ENCODE measurements at regions not wholly inside any gene's neighbourhood (a gene's known extent, or its start where the extent isn't known, plus 50 kb on each side); places are given as distances from the start of the nearest gene placed in this dataset.

GRCh38 chr9:108323615-108324014 is 532.2 kb downstream of the ACTL7B start:
- Histone ChIP-seq H3K9me3 (ENCODE audit: insufficient read depth, low read depth, low read length) (no peaks in the 10 kb centered on the region), H3K36me3 (ENCODE audit: insufficient read depth, low read length) (no peaks in the 10 kb centered on the region), H3K27me3 (ENCODE audit: insufficient read depth, low read length) (no peaks in the 10 kb centered on the region), H3K9ac (ENCODE audit: low read length) (no peak overlapping the region), H3K4me1 (ENCODE audit: insufficient read depth, low read length) (no peaks in the 10 kb centered on the region), H3K4me2 (ENCODE audit: low read length) (no peak overlapping the region), H3K79me2 (ENCODE audit: insufficient read depth, low read length) (no peaks in the 10 kb centered on the region), H4K20me1 (ENCODE audit: insufficient read depth, low read length) (no peaks in the 10 kb centered on the region), H3K27ac (ENCODE audit: low read depth, low read length) (no peak overlapping the region), H3K4me3 (ENCODE audit: insufficient read depth, low read depth, low read length) (no peak overlapping the region), H2AFZ (ENCODE audit: low read depth, low read length) (no peak overlapping the region)
- Mint-ChIP-seq H3K4me1 (ENCODE audit: low read depth, unreplicated experiment) (no peaks in the 10 kb centered on the region), H3K9me3 (ENCODE audit: unreplicated experiment) (peaks cover 3% of the 10 kb centered on the region), H3K27ac (ENCODE audit: unreplicated experiment) (no peak overlapping the region), H3K36me3 (ENCODE audit: low read depth, unreplicated experiment) (no peaks in the 10 kb centered on the region), H3K4me3 (ENCODE audit: unreplicated experiment) (no peak overlapping the region), H3K27me3 (ENCODE audit: low read depth, unreplicated experiment) (peaks cover 3% of the 10 kb centered on the region)
- no peak for DNase-seq (ENCODE audit: low read depth)
- no peak for FAIRE-seq
- TF ChIP-seq EZH2 (IDR thresholded peaks at IDR 0.05; ENCODE audit: insufficient read depth, low read length) (no peak), CTCF (IDR thresholded peaks at IDR 0.05; ENCODE audit: insufficient read depth, low read depth, low read length) (no peak)

- TF ChIP-seq EZH2 (IDR thresholded peaks at IDR 0.05; ENCODE audit: insufficient read depth, low read length) (no peak), CTCF (IDR thresholded peaks at IDR 0.05; ENCODE audit: insufficient read depth, low read depth, low read length) (no peak)
- Histone ChIP-seq H3K4me1 (ENCODE audit: insufficient read depth, low read length) (no peaks in the 10 kb centered on the region), H3K27me3 (ENCODE audit: insufficient read depth, low read length) (no peaks in the 10 kb centered on the region), H4K20me1 (ENCODE audit: insufficient read depth, low read length) (no peaks in the 10 kb centered on the region), H3K4me3 (ENCODE audit: insufficient read depth, low read depth, low read length) (no peak overlapping the region), H3K4me2 (ENCODE audit: low read length) (no peak overlapping the region), H3K27ac (ENCODE audit: low read depth, low read length) (no peak overlapping the region), H3K36me3 (ENCODE audit: insufficient read depth, low read length) (no peaks in the 10 kb centered on the region), H3K9me3 (ENCODE audit: insufficient read depth, low read depth, low read length) (no peaks in the 10 kb centered on the region), H3K9ac (ENCODE audit: low read length) (no peak overlapping the region), H3K79me2 (ENCODE audit: insufficient read depth, low read length) (no peaks in the 10 kb centered on the region), H2AFZ (ENCODE audit: low read depth, low read length) (no peak overlapping the region)
- H3K4me1 Mint-ChIP-seq (ENCODE audit: low read depth, unreplicated experiment), result no peaks in the 10 kb centered on the region
- H3K27ac Mint-ChIP-seq (ENCODE audit: unreplicated experiment), result no peak overlapping the region
- peaks cover 6% of the 10 kb centered on the region for H3K9me3 Mint-ChIP-seq (ENCODE audit: unreplicated experiment)
- H3K27me3 Mint-ChIP-seq (ENCODE audit: low read depth, unreplicated experiment), result peaks cover 3% of the 10 kb centered on the region
- no peak for FAIRE-seq
- no peak for DNase-seq (ENCODE audit: low read depth)
- H3K36me3 Mint-ChIP-seq (ENCODE audit: low read depth, unreplicated experiment), result no peaks in the 10 kb centered on the region
- no peak overlapping the region for H3K4me3 Mint-ChIP-seq (ENCODE audit: unreplicated experiment)
Measured at GRCh38 chr9:108322326-108323098, 533.3 kb downstream of the ACTL7B start.

- Histone ChIP-seq H3K9me3 (ENCODE audit: insufficient read depth, low read depth, low read length) (no peaks in the 10 kb centered on the region), H3K36me3 (ENCODE audit: insufficient read depth, low read length) (no peaks in the 10 kb centered on the region), H3K9ac (ENCODE audit: low read length) (no peak overlapping the region), H3K4me2 (ENCODE audit: low read length) (no peak overlapping the region), H3K4me3 (ENCODE audit: insufficient read depth, low read depth, low read length) (no peak overlapping the region), H3K27me3 (ENCODE audit: insufficient read depth, low read length) (no peaks in the 10 kb centered on the region), H3K27ac (ENCODE audit: low read depth, low read length) (no peak overlapping the region), H4K20me1 (ENCODE audit: insufficient read depth, low read length) (no peaks in the 10 kb centered on the region), H3K4me1 (ENCODE audit: insufficient read depth, low read length) (no peaks in the 10 kb centered on the region), H3K79me2 (ENCODE audit: insufficient read depth, low read length) (no peaks in the 10 kb centered on the region), H2AFZ (ENCODE audit: low read depth, low read length) (no peak overlapping the region)
- DNase-seq (ENCODE audit: low read depth) (no peak), FAIRE-seq (no peak)
- Mint-ChIP-seq H3K4me3 (ENCODE audit: unreplicated experiment) (no peak overlapping the region), H3K4me1 (ENCODE audit: low read depth, unreplicated experiment) (no peaks in the 10 kb centered on the region), H3K9me3 (ENCODE audit: unreplicated experiment) (peaks cover 6% of the 10 kb centered on the region), H3K36me3 (ENCODE audit: low read depth, unreplicated experiment) (no peaks in the 10 kb centered on the region), H3K27ac (ENCODE audit: unreplicated experiment) (no peak overlapping the region), H3K27me3 (ENCODE audit: low read depth, unreplicated experiment) (peaks cover 8% of the 10 kb centered on the region)
- TF ChIP-seq CTCF (IDR thresholded peaks at IDR 0.05; ENCODE audit: insufficient read depth, low read depth, low read length) (no peak), EZH2 (IDR thresholded peaks at IDR 0.05; ENCODE audit: insufficient read depth, low read length) (no peak)
Measured at GRCh38 chr9:108316630-108317029, 539.2 kb downstream of the ACTL7B start.

Data from astrocyte (in vitro differentiated cells and primary cell).